ENCODE measurements at regions not wholly inside any gene's neighbourhood (a gene's known extent, or its start where the extent isn't known, plus 50 kb on each side); places are given as distances from the start of the nearest gene placed in this dataset.
A peak's percentile ranks its signal among the peaks of the same experiment; 100 is the strongest.

- DNase-seq = no peak
- intact Hi-C loops (cut with DNase I) = loop anchor here (5.0 to 10.0 kb wide), 5 partner anchors 188 to 715 kb away; partner anchors contain the start of gene PELI1
These were observed 124.1 kb upstream of the LGALSL start for GRCh38 chr2:64329848-64330247.

- peak; percentile 52 to 95 (median 76) for DNase-seq
- intact Hi-C loops (cut with DNase I) = loop anchor here (1.0 to 10.0 kb wide), 4 partner anchors 157 to 714 kb away; no protein-coding TSS in a partner anchor
These were observed 123.5 kb upstream of the LGALSL start for GRCh38 chr2:64330281-64331113.

GRCh38 chr2:64331114-64331645, 122.8 kb upstream of the LGALSL start:
- intact Hi-C loops (cut with DNase I) = loop anchor here (1.0 to 10.0 kb wide), 4 partner anchors 156 to 714 kb away; no protein-coding TSS in a partner anchor
- DNase-seq = no peak

DNA sequence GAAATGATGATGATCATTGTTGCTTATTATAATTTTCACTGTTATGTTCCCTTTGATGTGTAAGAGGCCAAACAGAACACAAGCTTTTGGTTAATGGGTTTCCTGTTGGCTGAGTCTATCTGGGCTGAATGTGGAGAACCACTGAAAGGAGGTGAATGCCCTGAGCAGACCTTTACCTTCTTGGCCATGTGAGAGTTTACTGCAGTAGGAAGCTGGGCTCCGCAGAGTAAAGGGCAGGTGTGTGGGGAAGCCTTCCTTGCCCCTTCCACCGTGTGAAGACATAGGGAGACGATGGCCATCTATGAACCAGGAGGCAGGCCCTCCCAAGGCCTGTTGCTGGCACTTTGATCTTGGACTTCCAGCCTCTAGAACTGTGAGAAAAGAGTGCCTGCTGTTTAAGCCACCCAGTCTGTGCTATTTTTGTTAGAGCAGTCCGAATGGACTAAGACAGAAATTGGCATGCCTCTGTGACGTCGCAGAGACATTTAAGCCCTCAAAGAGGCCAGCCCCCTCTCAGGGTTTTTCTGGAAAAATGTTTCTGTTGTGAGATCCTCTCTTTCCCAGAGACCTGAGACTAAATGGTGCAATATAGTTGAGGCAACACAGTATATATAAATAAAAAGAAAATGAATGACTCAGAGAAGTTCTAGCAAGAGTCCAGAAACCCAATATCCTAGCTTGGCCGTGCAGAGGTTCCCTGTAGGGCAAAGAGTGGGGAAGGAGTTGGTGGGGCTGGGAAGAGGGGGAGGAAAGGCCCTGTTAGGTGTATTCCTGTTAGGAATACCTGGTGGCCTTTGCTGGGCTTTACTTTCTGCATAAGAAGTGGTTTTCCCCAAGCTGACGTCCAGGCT, 121.9 kb upstream of the LGALSL start:
- intact Hi-C loops (cut with DNase I) = loop anchor here (1.0 to 10.0 kb wide), 4 partner anchors 155 to 713 kb away; no protein-coding TSS in a partner anchor
- DNase-seq = no peak

DNA sequence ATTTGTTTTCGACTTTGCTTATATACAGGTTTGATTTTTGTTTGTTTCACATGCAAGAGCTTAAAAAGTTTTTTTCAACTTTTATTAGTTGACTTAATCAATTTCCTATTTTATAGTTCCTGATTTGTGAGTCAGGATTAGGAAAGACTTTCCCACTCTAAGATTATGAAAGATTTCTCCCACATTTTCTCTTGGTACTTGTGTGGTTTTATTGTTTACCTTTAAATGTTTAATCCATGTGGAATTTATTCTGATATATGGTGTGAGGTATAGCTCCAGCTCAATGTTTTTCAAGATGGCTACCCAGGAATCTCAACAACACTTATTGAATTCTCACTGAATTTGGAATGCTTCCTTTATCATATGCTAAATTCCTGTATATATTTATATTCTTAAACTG, 117.8 kb upstream of the LGALSL start:
- intact Hi-C loops (cut with DNase I) = loop anchor here (10.0 kb wide), 2 partner anchors 229 to 709 kb away; no protein-coding TSS in a partner anchor
- DNase-seq = no peak

GRCh38 chr2:64337314-64337713, 116.6 kb upstream of the LGALSL start:
- intact Hi-C loops (cut with DNase I) = loop anchor here (10.0 kb wide), 2 partner anchors 227 to 707 kb away; no protein-coding TSS in a partner anchor
- no peak for DNase-seq

DNA sequence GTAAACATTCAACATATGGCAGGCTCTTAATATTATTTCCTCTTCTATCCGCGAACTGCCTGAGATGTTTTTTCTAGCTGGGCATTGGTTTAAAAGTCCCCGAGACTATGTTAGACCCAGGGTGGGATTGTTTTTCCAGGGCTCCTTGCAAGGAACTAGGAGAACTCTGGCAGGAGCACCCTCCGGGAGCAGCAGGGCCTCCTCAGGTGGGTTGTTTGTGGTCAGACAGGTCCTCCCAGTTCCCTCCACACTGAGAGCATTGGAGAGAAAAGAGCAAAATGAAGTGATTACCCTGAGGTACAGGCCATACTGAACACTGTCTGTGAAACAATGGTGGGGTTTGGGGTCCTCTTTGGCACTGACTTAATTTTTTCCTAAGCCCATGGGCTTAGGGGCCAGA, 115.9 kb upstream of the LGALSL start:
- intact Hi-C loops (cut with DNase I) = loop anchor here (10.0 kb wide), 2 partner anchors 227 to 707 kb away; no protein-coding TSS in a partner anchor

DNA sequence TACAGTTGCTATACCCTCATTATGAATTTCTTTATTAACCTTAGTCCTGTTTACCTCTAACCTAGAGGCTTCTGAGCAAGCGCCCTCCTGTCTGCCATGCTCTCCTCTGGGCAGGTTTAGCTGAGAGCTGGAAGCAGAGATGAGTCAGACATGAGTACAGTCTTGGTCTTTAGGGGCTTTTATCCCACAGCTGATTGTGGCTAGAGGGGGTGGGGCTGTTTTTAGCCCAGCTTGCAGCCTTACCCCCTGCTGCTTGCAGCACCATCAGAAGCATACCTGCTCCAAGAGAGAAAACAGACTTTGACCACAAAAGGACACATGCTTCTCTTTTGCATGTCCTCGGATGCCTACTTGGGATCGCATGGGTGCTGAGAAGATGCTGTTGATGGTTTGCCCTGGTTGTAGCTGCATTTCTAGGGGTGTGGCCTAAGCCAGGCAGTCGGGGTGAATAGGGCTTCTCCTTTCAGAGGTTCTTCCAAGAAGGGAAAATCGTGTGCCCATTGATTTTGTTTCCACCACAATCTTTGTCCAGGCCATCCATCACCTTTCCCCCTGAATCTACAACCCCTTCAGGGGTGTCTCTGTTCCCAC, 115.0 kb upstream of the LGALSL start:
- no peak for DNase-seq
- intact Hi-C loops (cut with DNase I) = loop anchor here (10.0 kb wide), 2 partner anchors 226 to 706 kb away; no protein-coding TSS in a partner anchor

More for the DNA sequence above, 115.9 kb upstream of the LGALSL start:
- no peak for DNase-seq

DNA sequence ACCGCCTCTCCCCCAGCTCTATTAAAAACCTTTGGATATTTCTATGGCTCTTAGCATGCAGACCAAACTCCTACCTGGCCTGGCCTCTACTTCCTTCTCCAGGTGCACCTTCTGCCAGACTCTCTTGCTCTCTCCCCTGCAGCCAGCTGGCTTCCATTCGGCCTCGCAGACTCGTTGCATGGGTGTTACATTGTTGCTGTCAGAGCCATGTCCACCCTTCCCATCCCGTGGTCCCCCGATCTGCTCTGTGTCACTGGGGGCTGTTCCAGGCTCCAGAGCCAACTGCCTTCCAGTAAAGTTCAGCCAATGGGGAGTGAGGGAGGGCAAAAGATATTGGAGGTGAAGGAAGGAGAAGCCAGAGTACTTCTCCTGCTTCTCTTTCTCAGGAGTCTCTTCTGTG, 112.5 kb upstream of the LGALSL start:
- no peak for DNase-seq
- intact Hi-C loops (cut with DNase I) = no loop called here

DNA sequence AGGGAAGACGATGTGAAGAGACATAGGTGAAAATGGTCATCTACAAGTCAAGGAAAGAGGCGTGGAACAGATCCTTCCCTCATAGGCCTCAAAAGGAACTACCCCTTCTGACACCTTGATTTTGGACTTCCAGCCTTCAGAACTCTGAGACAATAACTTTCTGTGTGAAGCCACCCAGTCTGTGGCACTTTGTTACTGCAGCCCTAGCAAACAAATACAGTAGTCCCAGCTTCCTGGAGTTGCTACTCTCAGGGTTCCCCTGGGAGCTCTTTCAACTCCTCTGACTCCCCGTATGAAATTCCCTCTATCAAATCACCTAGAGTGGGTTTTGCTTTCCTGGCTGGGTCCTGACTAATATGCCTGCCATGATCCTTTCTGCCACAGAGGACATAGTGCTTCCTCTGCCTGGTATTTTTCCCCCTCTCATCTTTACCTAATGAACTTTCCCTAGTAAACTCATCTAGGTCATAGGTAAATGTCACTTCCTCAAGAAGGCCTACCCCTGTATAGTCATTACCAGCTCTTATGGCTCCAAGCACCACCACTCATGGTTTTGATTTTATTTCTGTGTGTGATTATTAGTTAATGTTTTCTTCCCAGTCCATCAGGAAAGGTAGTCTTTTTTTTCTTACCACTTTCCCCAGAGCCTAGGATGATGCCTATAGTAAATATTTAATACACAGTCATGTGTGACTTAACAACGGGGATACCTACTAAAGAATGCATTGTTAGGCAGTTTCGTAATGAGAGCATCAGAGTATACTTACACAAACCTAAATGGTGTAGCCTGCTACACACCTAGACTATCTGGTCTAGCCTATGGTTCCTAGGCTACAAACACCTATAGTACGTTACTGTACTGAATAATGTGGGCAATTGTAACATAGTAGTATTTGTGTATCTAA, 111.5 kb upstream of the LGALSL start:
- intact Hi-C loops (cut with DNase I) = no loop called here
- no peak for DNase-seq

GRCh38 chr2:64344999-64345576, 108.9 kb upstream of the LGALSL start:
- intact Hi-C loops (cut with DNase I) = no loop called here
- no peak for DNase-seq

DNA sequence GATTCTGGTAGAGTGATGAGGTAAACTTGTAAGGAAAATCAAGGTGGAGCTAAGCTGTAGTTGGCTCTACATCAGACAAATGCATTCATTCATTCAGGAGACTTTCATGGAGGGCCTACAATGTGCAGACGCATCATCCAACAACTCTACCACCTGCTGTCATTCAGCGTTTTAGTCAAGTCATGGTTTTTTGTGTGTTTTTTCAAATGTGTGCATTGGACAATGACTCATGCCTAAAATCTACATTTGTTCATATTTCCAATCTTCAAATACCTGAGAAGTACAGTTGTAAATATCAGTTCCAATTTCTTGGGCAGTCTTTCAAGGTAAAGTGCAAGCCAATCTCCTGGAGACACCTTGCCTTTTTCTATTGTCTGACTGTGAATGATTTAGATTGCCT, 108.0 kb upstream of the LGALSL start:
- no peak for DNase-seq
- intact Hi-C loops (cut with DNase I) = no loop called here

DNA sequence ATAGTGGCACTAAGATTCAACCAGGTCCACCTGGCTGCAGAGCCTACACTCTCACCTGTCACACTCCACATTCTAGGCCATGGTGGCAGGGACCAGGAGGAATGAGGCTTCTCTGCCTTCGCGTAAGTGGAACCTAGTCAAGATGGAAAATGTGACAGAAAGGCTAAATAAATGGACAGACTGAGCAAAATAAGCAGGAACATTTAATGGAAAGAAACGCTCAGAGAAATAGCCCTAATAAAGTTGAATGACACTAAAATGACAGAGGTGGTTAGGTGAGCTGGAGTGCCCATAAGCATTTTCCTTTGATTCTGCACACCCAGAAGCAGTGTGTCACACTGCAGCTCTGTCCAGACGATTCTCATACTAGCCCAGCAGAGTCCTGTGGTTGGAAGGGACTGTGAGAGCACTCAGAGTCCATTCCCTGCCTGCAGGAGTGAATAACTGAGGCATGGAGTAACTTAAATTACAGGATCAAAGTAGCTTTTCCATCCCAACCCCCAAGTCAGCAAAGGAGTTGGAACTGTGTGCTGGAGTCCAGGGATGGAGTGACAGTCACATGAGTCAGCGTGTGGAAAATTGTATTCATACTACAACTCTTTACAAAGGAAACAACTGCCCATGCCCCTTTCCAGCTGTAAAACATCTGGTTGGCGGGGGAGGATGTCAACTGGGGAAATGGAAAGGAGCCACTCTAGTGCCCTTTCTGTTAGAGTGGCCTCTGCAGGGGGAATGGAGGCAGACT, 105.4 kb upstream of the LGALSL start:
- intact Hi-C loops (cut with DNase I) = no loop called here

GRCh38 chr2:64349131-64349530, 104.8 kb upstream of the LGALSL start:
- intact Hi-C loops (cut with DNase I) = no loop called here
- no peak for DNase-seq

More for the DNA sequence above, 105.4 kb upstream of the LGALSL start:
- no peak for DNase-seq

GRCh38 chr2:64350996-64351395, 103.0 kb upstream of the LGALSL start:
- intact Hi-C loops (cut with DNase I) = no loop called here
- no peak for DNase-seq

- no peak for DNase-seq
- intact Hi-C loops (cut with DNase I) = no loop called here
These were observed 101.7 kb upstream of the LGALSL start for GRCh38 chr2:64352292-64352691.

DNA sequence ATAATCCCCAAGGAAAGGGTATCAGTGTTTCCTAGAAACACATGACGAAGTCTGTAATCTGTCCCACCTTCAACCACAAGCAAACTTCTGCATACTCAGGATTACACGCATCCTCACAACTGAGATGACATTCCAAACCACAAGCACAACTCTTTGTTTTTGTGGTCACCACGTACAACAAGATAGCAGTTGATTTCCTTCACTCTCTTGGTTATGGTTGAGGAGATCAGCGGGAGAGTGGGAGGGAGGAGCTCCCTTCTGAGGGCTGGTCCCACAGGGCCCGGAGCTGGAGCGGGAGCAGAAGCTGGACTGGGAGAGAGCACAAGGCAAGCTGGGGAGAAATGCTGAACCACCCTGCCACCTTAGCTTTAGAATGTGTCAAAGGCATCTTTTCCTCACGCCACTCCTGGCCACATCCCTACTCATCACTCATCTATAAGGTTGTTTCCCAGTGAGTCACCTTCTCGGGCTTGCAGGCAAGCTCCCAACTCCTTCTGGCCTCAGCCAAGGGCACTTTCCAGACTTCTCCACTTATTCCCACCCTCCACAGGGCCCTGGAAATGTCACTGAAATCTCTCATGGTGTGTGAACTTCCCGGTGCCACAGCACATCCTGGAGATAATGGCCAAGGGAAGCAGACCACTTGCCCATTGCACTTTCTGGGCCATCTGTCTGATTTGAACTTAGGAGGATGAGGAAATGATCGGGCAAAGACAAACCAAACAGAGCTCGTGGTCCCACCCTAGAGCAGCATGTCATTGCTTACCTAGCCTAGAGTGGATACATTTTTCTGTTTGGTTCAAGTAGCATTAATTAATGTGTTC, 98.9 kb upstream of the LGALSL start:
- intact Hi-C loops (cut with DNase I) = no loop called here

More for the DNA sequence above, 98.9 kb upstream of the LGALSL start:
- DNase-seq = no peak
